Keratinocyte (primary cell): ENCODE measurements at regions not wholly inside any gene's neighbourhood (a gene's known extent, or its start where the extent isn't known, plus 50 kb on each side); places are given as distances from the start of the nearest gene placed in this dataset.

Source experiments
- DNase-seq: peaks from one replicate; pipeline ENCODE4 v3.0.0-alpha.2; 2011; ENCODE audit warnings: low read depth, missing footprints, low spot score
- FAIRE-seq: peaks from 2 replicates; lab custom pipeline; 2011; peaks lifted over from hg19 to GRCh38; lab: Jason Lieb, UNC
- H2AFZ ChIP-seq: 2 replicates; pipeline ENCODE4 v1.6.0; 2012; ENCODE audit warnings: low read length, control low read depth, inconsistent platforms; ENCODE audit not compliant: control insufficient read depth
- H3K27ac ChIP-seq: 2 replicates; pipeline ENCODE4 v1.5.1; 2011; ENCODE audit warnings: low read length; ENCODE audit not compliant: control insufficient read depth, insufficient read depth
- H3K27me3 ChIP-seq: 3 replicates; pipeline ENCODE4 v1.6.0; 2011; ENCODE audit warnings: low read length; ENCODE audit not compliant: control insufficient read depth, insufficient read depth; ENCODE audit errors: extremely low read depth
- H3K36me3 ChIP-seq, 2 experiments: 2 replicates in 1 of 2; 3 replicates in 1 of 2; pipeline ENCODE4 v1.5.1; 2011; ENCODE audit warnings: low read length in 2 of 2, mild to moderate bottlenecking in 1 of 2; ENCODE audit not compliant: control insufficient read depth in 2 of 2, insufficient read depth in 2 of 2; ENCODE audit errors: extremely low read depth in 1 of 2
- H3K4me1 ChIP-seq: 3 replicates; pipeline ENCODE4 v1.5.1; 2011; ENCODE audit warnings: low read length; ENCODE audit not compliant: control insufficient read depth, insufficient read depth; ENCODE audit errors: extremely low read depth
- H3K4me2 ChIP-seq: 3 replicates; pipeline ENCODE4 v1.6.0; 2011; ENCODE audit warnings: low read depth, low read length; ENCODE audit not compliant: control insufficient read depth, insufficient read depth; ENCODE audit errors: extremely low read depth
- H3K4me3 ChIP-seq, 3 experiments: fragments of 200-600 bp in 1 of 3; sonication (generic) in 1 of 3; 2 replicates in 2 of 3; 3 replicates in 1 of 3; pipeline ENCODE4 v1.5.1; 2011 to 2016; ENCODE audit warnings: low read length in 3 of 3, mild to moderate bottlenecking in 3 of 3, control low read depth in 2 of 3, inconsistent platforms in 1 of 3, low read depth in 1 of 3, mixed read lengths in 1 of 3, mixed run types in 1 of 3, moderate library complexity in 1 of 3; ENCODE audit not compliant: control insufficient read depth in 2 of 3, insufficient read depth in 2 of 3; ENCODE audit errors: extremely low read depth in 1 of 3
- H3K79me2 ChIP-seq: 2 replicates; pipeline ENCODE4 v1.6.0; 2012; ENCODE audit warnings: low read length; ENCODE audit not compliant: control insufficient read depth, insufficient read depth
- H3K9ac ChIP-seq: 3 replicates; pipeline ENCODE4 v1.6.0; 2011; ENCODE audit warnings: low read length; ENCODE audit not compliant: control insufficient read depth, insufficient read depth; ENCODE audit errors: extremely low read depth
- H3K9me1 ChIP-seq: 3 replicates; pipeline ENCODE4 v1.6.0; 2011; ENCODE audit warnings: low read length; ENCODE audit not compliant: control insufficient read depth, insufficient read depth; ENCODE audit errors: extremely low read depth
- H3K9me3 ChIP-seq: 2 replicates; pipeline ENCODE4 v1.5.1; 2012; ENCODE audit warnings: low read depth, low read length; ENCODE audit not compliant: control insufficient read depth
- H4K20me1 ChIP-seq: 3 replicates; pipeline ENCODE4 v1.6.0; 2011; ENCODE audit warnings: low read length; ENCODE audit not compliant: control insufficient read depth, insufficient read depth; ENCODE audit errors: extremely low read depth
- EZH2 ChIP-seq: IDR thresholded peaks from one replicate; pipeline ENCODE4 v1.6.1; 2012; ENCODE audit warnings: inconsistent platforms, mild to moderate bottlenecking, low read length, moderate library complexity
- dilution Hi-C: fragments of 300-500 bp; cut with MboI; formaldehyde crosslinking; loops from one replicate; pipeline ENCODE4 v1.7.0; 2020; ENCODE audit warnings: low sequenced_read_pairs; ENCODE audit not compliant: extremely low pct_ligation_motif_present
- TF ChIP-seq, protein P1 (sequence below), 3 experiments: IDR thresholded peaks in 1 of 3; conservative IDR thresholded peaks in 1 of 3; optimal IDR thresholded peaks in 1 of 3; 2 replicates in 2 of 3; 3 replicates in 1 of 3; pipeline versions ENCODE3 to v1.5.1; 2011; ENCODE audit warnings: low read length in 3 of 3, mild to moderate bottlenecking in 3 of 3, moderate library complexity in 2 of 3, control low read depth in 1 of 3, inconsistent platforms in 1 of 3; ENCODE audit not compliant: insufficient read depth in 2 of 3; ENCODE audit errors: extremely low read depth in 1 of 3

DNA sequence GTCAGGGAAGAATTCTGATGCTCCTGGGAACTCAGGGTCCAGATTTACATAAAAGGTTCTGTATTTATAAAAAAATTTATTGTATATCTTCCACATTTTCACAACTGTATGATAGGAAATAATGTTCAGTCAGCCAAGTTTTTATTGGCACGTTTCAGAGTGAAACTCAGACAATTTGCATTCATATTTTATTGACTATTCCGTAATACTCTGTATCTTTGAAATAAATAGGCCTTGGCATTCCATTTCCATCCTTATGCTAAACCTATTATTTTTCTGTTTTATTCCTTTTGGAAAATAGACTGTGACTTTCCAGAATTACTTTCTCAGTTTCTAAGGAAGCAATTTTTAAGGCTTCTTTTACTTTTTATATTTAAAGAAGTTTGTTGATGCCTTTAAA is 329.0 kb downstream of the OLFM3 start:
- H3K4me1 ChIP-seq: no peaks in the 10 kb centered on the region
- H3K27ac ChIP-seq: no peak overlapping the region
- peaks cover 2% of the 10 kb centered on the region for H3K9me3 ChIP-seq
- H3K9me1 ChIP-seq: no peaks in the 10 kb centered on the region
- no peaks in the 10 kb centered on the region for H3K27me3 ChIP-seq
- FAIRE-seq (no peak), DNase-seq (no peak)
- dilution Hi-C loops: no loop called here
- H3K9ac ChIP-seq: no peak overlapping the region
- no peak overlapping the region for H3K4me2 ChIP-seq
- no peaks in the 10 kb centered on the region for H4K20me1 ChIP-seq
- H3K79me2 ChIP-seq: no peaks in the 10 kb centered on the region
- no peaks in the 10 kb centered on the region for H3K36me3 ChIP-seq
- H2AFZ ChIP-seq: no peak overlapping the region
- TF ChIP-seq, protein P1, sequence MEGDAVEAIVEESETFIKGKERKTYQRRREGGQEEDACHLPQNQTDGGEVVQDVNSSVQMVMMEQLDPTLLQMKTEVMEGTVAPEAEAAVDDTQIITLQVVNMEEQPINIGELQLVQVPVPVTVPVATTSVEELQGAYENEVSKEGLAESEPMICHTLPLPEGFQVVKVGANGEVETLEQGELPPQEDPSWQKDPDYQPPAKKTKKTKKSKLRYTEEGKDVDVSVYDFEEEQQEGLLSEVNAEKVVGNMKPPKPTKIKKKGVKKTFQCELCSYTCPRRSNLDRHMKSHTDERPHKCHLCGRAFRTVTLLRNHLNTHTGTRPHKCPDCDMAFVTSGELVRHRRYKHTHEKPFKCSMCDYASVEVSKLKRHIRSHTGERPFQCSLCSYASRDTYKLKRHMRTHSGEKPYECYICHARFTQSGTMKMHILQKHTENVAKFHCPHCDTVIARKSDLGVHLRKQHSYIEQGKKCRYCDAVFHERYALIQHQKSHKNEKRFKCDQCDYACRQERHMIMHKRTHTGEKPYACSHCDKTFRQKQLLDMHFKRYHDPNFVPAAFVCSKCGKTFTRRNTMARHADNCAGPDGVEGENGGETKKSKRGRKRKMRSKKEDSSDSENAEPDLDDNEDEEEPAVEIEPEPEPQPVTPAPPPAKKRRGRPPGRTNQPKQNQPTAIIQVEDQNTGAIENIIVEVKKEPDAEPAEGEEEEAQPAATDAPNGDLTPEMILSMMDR (optimal IDR thresholded peaks at IDR 0.05 in 1 of 3, IDR thresholded peaks at IDR 0.05 in 1 of 3, conservative IDR thresholded peaks at IDR 0.05 in 1 of 3; ENCODE audit: extremely low read depth in 1 of 3, insufficient read depth in 2 of 3, low read length in 3 of 3): no peak
- TF ChIP-seq EZH2: no peak
- H3K4me3 ChIP-seq: no peak overlapping the region

DNA sequence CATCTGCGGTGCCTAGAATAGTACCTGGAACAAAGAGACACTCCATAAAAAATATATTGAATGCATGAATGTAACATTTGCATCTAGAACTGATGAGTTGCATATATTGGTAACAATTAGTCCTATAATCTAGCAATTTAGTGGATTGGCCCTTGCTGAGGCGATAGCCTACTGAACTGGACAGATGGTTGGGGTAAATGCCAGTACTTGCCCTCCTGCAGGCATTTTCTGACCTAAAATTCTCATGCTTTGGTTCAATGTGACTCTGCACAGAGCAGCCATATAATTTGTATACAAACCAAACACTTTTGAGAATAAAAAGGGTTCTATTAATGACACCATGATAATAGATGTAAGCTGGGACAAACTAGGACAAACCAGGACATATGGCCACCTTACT is 313.6 kb downstream of the OLFM3 start:
- no peak overlapping the region for H3K9ac ChIP-seq
- no peak overlapping the region for H3K27ac ChIP-seq
- no peaks in the 10 kb centered on the region for H3K4me1 ChIP-seq
- DNase-seq (no peak), FAIRE-seq (no peak)
- no peak overlapping the region for H3K4me2 ChIP-seq
- no peak overlapping the region for H2AFZ ChIP-seq
- dilution Hi-C loops: no loop called here
- H3K36me3 ChIP-seq: no peaks in the 10 kb centered on the region
- H3K27me3 ChIP-seq: no peaks in the 10 kb centered on the region
- H4K20me1 ChIP-seq: no peaks in the 10 kb centered on the region
- TF ChIP-seq, protein P1 (optimal IDR thresholded peaks at IDR 0.05 in 1 of 3, IDR thresholded peaks at IDR 0.05 in 1 of 3, conservative IDR thresholded peaks at IDR 0.05 in 1 of 3; ENCODE audit: extremely low read depth in 1 of 3, insufficient read depth in 2 of 3, low read length in 3 of 3): no peak
- no peak for TF ChIP-seq EZH2
- H3K4me3 ChIP-seq: no peak overlapping the region
- H3K9me3 ChIP-seq: no peaks in the 10 kb centered on the region
- H3K9me1 ChIP-seq: no peaks in the 10 kb centered on the region
- no peaks in the 10 kb centered on the region for H3K79me2 ChIP-seq
